NT2/D1 (cell line): ENCODE measurements at regions not wholly inside any gene's neighbourhood (a gene's known extent, or its start where the extent isn't known, plus 50 kb on each side); places are given as distances from the start of the nearest gene placed in this dataset.
"Not testable (repeated sequence)": the region's sequence is repeated elsewhere in the genome, so short reads cannot be mapped to it uniquely, and the experiment has no call there.

Experiments
- DNase-seq: peaks from one replicate; pipeline ENCODE4 v3.0.0-alpha.2; 2011; ENCODE audit warnings: low read depth, low spot score
- H3K27me3 ChIP-seq: 2 replicates; pipeline ENCODE4 v1.6.0; 2011; ENCODE audit warnings: mild to moderate bottlenecking; ENCODE audit not compliant: insufficient read length, insufficient read depth
- H3K36me3 ChIP-seq: 2 replicates; pipeline ENCODE4 v1.6.1; 2011; ENCODE audit warnings: mild to moderate bottlenecking, low read length, mixed read lengths; ENCODE audit not compliant: insufficient read depth, insufficient read length
- H3K4me1 ChIP-seq: 2 replicates; pipeline ENCODE4 v1.5.1; 2011; ENCODE audit not compliant: insufficient read depth, insufficient read length
- H3K4me3 ChIP-seq: 2 replicates; pipeline ENCODE4 v1.5.1; 2011; ENCODE audit warnings: low read depth; ENCODE audit not compliant: insufficient read length
- H3K9ac ChIP-seq: 2 replicates; pipeline ENCODE4 v1.6.0; 2011; ENCODE audit warnings: low read depth; ENCODE audit not compliant: insufficient read length
- H3K9me3 ChIP-seq: 2 replicates; pipeline ENCODE4 v1.5.1; 2011; ENCODE audit warnings: mild to moderate bottlenecking, low read length; ENCODE audit not compliant: insufficient read depth
- SUZ12 ChIP-seq: IDR thresholded peaks from 2 replicates; pipeline ENCODE4 v1.6.1; 2011; ENCODE audit not compliant: insufficient read length, insufficient read depth; ENCODE audit errors: extremely low read depth
- YY1 ChIP-seq: IDR thresholded peaks from 2 replicates; pipeline ENCODE4 v1.6.1; 2011; ENCODE audit not compliant: insufficient read length, insufficient read depth
- ZNF274 ChIP-seq: IDR thresholded peaks from 2 replicates; pipeline ENCODE4 v1.6.1; 2011; ENCODE audit warnings: mild to moderate bottlenecking, low read depth, low read length

GRCh38 chr6:6952484-6952883, 155.3 kb upstream of the RREB1 start:
- H3K36me3 ChIP-seq = no peaks in the 10 kb centered on the region
- no peaks in the 10 kb centered on the region for H3K27me3 ChIP-seq
- DNase-seq = no peak
- H3K9ac ChIP-seq = no peak overlapping the region
- peaks cover 9% of the 10 kb centered on the region; the same call in 1 of the 2 replicates for H3K9me3 ChIP-seq
- H3K4me1 ChIP-seq = no peaks in the 10 kb centered on the region
- H3K4me3 ChIP-seq = no peak overlapping the region
- no peak for TF ChIP-seq ZNF274

- not testable (repeated sequence) for H3K9me3 ChIP-seq, H3K9ac ChIP-seq, H3K27me3 ChIP-seq, H3K4me3 ChIP-seq, DNase-seq, H3K36me3 ChIP-seq, H3K4me1 ChIP-seq
Measured at GRCh38 chr6:6952927-6953326, 154.8 kb upstream of the RREB1 start.

GRCh38 chr6:6960571-6961251, 147.1 kb upstream of the RREB1 start:
- no peak for DNase-seq
- Histone ChIP-seq H3K4me1 (no peaks in the 10 kb centered on the region), H3K36me3 (no peaks in the 10 kb centered on the region), H3K9me3 (no peaks in the 10 kb centered on the region), H3K9ac (no peak overlapping the region), H3K27me3 (no peaks in the 10 kb centered on the region), H3K4me3 (no peak overlapping the region)
- TF ChIP-seq ZNF274 (no peak), SUZ12 (no peak), YY1 (no peak)

- Histone ChIP-seq H3K4me1 (no peaks in the 10 kb centered on the region), H3K9me3 (no peaks in the 10 kb centered on the region), H3K4me3 (no peak overlapping the region), H3K36me3 (no peaks in the 10 kb centered on the region), H3K9ac (no peak overlapping the region), H3K27me3 (no peaks in the 10 kb centered on the region)
- TF ChIP-seq SUZ12 = no peak
- no peak for TF ChIP-seq ZNF274
- DNase-seq = no peak
Measured at GRCh38 chr6:6962086-6962485, 145.7 kb upstream of the RREB1 start.

- Histone ChIP-seq H3K36me3 (no peaks in the 10 kb centered on the region), H3K9ac (no peak overlapping the region), H3K4me3 (no peak overlapping the region), H3K27me3 (no peaks in the 10 kb centered on the region), H3K4me1 (no peaks in the 10 kb centered on the region), H3K9me3 (no peaks in the 10 kb centered on the region)
- no peak for TF ChIP-seq ZNF274
- no peak for DNase-seq
Measured at GRCh38 chr6:6962699-6963098, 145.1 kb upstream of the RREB1 start.

GRCh38 chr6:6963390-6963789, 144.4 kb upstream of the RREB1 start:
- not testable (repeated sequence) for H3K36me3 ChIP-seq, H3K4me3 ChIP-seq, DNase-seq, H3K9ac ChIP-seq, H3K27me3 ChIP-seq, H3K4me1 ChIP-seq, H3K9me3 ChIP-seq

GRCh38 chr6:6964675-6965074, 143.1 kb upstream of the RREB1 start:
- Histone ChIP-seq H3K4me3 (no peak overlapping the region), H3K36me3 (no peaks in the 10 kb centered on the region), H3K9me3 (no peaks in the 10 kb centered on the region), H3K27me3 (no peaks in the 10 kb centered on the region), H3K4me1 (no peaks in the 10 kb centered on the region), H3K9ac (no peak overlapping the region)
- TF ChIP-seq YY1 (no peak), ZNF274 (no peak), SUZ12 (no peak)
- no peak for DNase-seq

- no peaks in the 10 kb centered on the region for H3K9me3 ChIP-seq
Measured at GRCh38 chr6:6966127-6966526, 141.6 kb upstream of the RREB1 start.

More at GRCh38 chr6:6966127-6966526, 141.6 kb upstream of the RREB1 start:
- H3K4me3 ChIP-seq = no peak overlapping the region
- H3K9ac ChIP-seq = no peak overlapping the region
- no peaks in the 10 kb centered on the region for H3K4me1 ChIP-seq
- TF ChIP-seq SUZ12 (no peak), YY1 (no peak), ZNF274 (no peak)
- H3K27me3 ChIP-seq = no peaks in the 10 kb centered on the region
- no peaks in the 10 kb centered on the region for H3K36me3 ChIP-seq
- no peak for DNase-seq
